HL-60 (cell line): ENCODE measurements at regions not wholly inside any gene's neighbourhood (a gene's known extent, or its start where the extent isn't known, plus 50 kb on each side); places are given as distances from the start of the nearest gene placed in this dataset.

Source experiments
- DNase-seq, 2 experiments: peaks; one replicate each; pipeline ENCODE4 v3.0.0-alpha.2; 2010 to 2020; ENCODE audit warnings: low read depth in 1 of 2, low spot score in 1 of 2
- H3K27ac ChIP-seq: fragments of 250-450 bp; sonication (Bioruptor Pico); replicated peaks from 2 replicates; pipeline ENCODE4 v1.5.1; 2020; ENCODE audit warnings: mild to moderate bottlenecking, moderate library complexity
- H3K27me3 ChIP-seq: fragments of 250-450 bp; sonication (Bioruptor Pico); 2 replicates; pipeline ENCODE4 v1.5.1; 2021; ENCODE audit warnings: mild to moderate bottlenecking, moderate library complexity; ENCODE audit not compliant: insufficient read depth, poor library complexity, severe bottlenecking
- H3K4me3 ChIP-seq: replicated peaks from 2 replicates; pipeline ENCODE4 v1.5.1; 2011; ENCODE audit warnings: mild to moderate bottlenecking, control low read depth, low read length; ENCODE audit not compliant: insufficient read depth
- CTCF ChIP-seq: IDR thresholded peaks from one replicate; pipeline ENCODE4 v1.5.1; 2011; ENCODE audit warnings: low read length, control low read depth, inconsistent platforms; ENCODE audit not compliant: insufficient read depth
- GABPA ChIP-seq: IDR thresholded peaks from 2 replicates; pipeline ENCODE4 v1.6.1; 2012; ENCODE audit warnings: low read depth
- POLR2AphosphoS5 ChIP-seq: IDR thresholded peaks from 2 replicates; pipeline ENCODE4 v1.6.1; 2012; ENCODE audit warnings: low read depth
- REST ChIP-seq: IDR thresholded peaks from 2 replicates; pipeline ENCODE4 v1.6.1; 2012; ENCODE audit warnings: low read depth; ENCODE audit not compliant: insufficient replicate concordance
- SPI1 ChIP-seq: IDR thresholded peaks from 2 replicates; pipeline ENCODE4 v1.6.1; 2012; ENCODE audit warnings: low read depth, mild to moderate bottlenecking, borderline replicate concordance

GRCh38 chr14:26839481-26839880 lies 241.6 kb upstream of the NOVA1 start:
- TF ChIP-seq SPI1 = no peak
- TF ChIP-seq GABPA = no peak
- no peak for TF ChIP-seq CTCF
- TF ChIP-seq POLR2AphosphoS5 = no peak
- no peak for TF ChIP-seq REST
- Histone ChIP-seq H3K4me3 (no peak overlapping the region), H3K27ac (no peak overlapping the region), H3K27me3 (no peaks in the 10 kb centered on the region)
- no peak for DNase-seq

- no peak overlapping the region for H3K4me3 ChIP-seq
- TF ChIP-seq REST (no peak), POLR2AphosphoS5 (no peak), GABPA (no peak), SPI1 (no peak), CTCF (no peak)
- H3K27me3 ChIP-seq = no peaks in the 10 kb centered on the region
- no peak for DNase-seq
- no peak overlapping the region for H3K27ac ChIP-seq
Measured at GRCh38 chr14:26841326-26841725, 243.5 kb upstream of the NOVA1 start.

- Histone ChIP-seq H3K4me3 (no peak overlapping the region), H3K27ac (no peak overlapping the region), H3K27me3 (no peaks in the 10 kb centered on the region)
- TF ChIP-seq GABPA = no peak
- no peak for TF ChIP-seq POLR2AphosphoS5
- TF ChIP-seq REST = no peak
- no peak for TF ChIP-seq CTCF
- TF ChIP-seq SPI1 = no peak
- DNase-seq = no peak
Measured at GRCh38 chr14:26841920-26842741, 244.3 kb upstream of the NOVA1 start.
